AG04449 (cell line): ENCODE measurements at regions not wholly inside any gene's neighbourhood (a gene's known extent, or its start where the extent isn't known, plus 50 kb on each side); places are given as distances from the start of the nearest gene placed in this dataset.

Source experiments
- CTCF ChIA-PET: fragments of 350-600 bp; formaldehyde crosslinking; extraction: SDS; loops from one replicate; lab custom pipeline; 2021; ENCODE audit warnings: antibody characterized with exemption; lab: Yijun Ruan, JAX
- POLR2A ChIA-PET: fragments of 400-600, 350-600 bp; formaldehyde crosslinking; extraction: SDS; loops from one replicate; lab custom pipeline; 2020; ENCODE audit warnings: antibody characterized with exemption, inconsistent platforms; lab: Yijun Ruan, JAX
- DNase-seq: peaks from one replicate; pipeline ENCODE4 v3.0.0-alpha.2; 2010; ENCODE audit warnings: low read depth, low spot score
- H3K4me3 ChIP-seq: 2 replicates; pipeline ENCODE4 v1.5.1; 2011; ENCODE audit warnings: low read depth, mild to moderate bottlenecking, control low read depth, low read length
- TF ChIP-seq, protein P1 (sequence below): IDR thresholded peaks from one replicate; pipeline ENCODE4 v1.5.1; 2011; ENCODE audit warnings: mild to moderate bottlenecking, moderate library complexity, low read length, control low read depth, inconsistent platforms; ENCODE audit not compliant: insufficient read depth; ENCODE audit errors: missing control alignments

DNA sequence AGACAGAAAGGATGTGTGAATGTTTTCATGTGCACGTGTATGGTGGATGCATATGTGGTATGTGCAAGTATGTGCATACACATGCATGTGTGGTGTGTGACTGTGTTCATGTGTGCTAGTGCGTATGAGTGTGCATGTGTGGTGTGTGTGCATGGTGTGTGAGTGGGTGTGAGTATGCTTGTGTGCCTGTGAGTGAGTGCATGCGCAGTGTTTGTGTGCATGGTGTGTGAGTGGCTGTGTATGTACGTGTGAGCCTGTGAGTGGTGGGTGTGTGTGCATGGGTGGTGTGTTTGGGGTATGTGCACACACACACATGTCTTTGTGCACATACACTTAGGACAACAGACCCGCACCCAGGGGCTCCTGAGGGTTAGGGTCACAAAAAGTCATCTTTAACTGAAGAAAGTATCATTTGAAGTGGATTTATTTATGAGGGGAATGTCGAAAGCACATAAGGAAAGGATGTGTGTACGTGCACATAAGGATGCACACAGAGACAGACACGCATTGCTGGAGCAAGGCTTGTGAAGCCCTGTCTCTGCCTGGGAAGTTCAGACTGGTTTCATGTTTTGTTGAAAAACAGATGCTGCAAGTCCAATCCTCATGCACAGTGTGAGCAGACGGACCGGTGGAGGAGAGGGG, 237.0 kb downstream of the SYK start:
- ChIA-PET POLR2A (no interaction called here), CTCF (interaction anchor here (1.0 kb wide), 1 partner anchor 644 kb away, joined by 3 read pairs; no protein-coding TSS in a partner anchor)
- DNase-seq: no peak
- TF ChIP-seq, protein P1, sequence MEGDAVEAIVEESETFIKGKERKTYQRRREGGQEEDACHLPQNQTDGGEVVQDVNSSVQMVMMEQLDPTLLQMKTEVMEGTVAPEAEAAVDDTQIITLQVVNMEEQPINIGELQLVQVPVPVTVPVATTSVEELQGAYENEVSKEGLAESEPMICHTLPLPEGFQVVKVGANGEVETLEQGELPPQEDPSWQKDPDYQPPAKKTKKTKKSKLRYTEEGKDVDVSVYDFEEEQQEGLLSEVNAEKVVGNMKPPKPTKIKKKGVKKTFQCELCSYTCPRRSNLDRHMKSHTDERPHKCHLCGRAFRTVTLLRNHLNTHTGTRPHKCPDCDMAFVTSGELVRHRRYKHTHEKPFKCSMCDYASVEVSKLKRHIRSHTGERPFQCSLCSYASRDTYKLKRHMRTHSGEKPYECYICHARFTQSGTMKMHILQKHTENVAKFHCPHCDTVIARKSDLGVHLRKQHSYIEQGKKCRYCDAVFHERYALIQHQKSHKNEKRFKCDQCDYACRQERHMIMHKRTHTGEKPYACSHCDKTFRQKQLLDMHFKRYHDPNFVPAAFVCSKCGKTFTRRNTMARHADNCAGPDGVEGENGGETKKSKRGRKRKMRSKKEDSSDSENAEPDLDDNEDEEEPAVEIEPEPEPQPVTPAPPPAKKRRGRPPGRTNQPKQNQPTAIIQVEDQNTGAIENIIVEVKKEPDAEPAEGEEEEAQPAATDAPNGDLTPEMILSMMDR: no peak
- no peak overlapping the region for H3K4me3 ChIP-seq

DNA sequence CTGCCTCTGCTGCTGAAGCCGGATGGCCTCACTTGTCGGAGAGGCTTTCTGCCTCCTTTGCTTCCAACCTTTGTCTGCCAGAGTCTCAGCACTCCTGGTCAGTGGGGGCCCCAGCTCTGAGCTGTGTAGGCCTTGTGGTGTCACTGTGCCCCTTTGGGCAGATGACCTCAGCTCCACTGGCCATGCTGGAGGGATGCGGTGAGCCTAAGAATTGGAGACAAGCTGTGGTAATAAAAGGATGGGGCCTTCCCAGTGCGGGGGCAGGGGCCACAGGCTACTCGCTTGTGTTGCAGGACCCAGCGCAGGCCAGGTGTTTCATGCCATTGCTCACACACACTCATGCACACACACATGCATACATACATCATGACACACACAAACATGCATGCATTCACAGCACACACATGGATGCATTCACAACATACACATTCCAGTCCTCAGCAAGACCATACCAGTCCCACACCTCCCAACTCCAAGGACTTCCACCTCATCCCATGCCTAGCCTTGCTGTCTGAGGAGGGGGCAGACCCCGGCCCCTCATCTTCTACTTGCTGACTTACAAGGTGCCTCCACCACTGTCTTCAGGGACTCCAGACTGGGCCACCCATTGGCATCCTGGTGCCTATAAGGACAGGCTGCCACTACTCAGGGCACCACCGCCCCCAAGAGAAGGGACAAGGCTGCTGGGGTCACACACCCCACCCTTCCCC, 237.7 kb downstream of the SYK start:
- no peak overlapping the region for H3K4me3 ChIP-seq
- TF ChIP-seq, protein P1: no peak
- POLR2A ChIA-PET: no interaction called here
- DNase-seq: no peak
- CTCF ChIA-PET: no interaction called here

DNA sequence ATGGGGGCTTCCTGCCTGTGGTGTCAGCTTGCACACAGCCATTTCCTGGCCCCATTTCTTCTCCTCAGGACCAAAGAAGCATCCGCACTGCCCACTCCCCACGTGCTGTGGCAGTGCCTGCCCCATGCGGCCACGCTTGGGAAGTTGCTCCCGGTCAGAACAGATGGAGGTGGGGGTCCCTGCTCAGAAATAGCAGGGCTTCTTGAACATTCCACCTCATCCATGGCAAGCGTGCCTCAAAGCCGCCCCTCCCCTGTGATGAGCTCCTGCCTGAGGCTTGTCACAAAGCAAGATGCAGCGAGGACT, 238.2 kb downstream of the SYK start:
- ChIA-PET CTCF (no interaction called here), POLR2A (no interaction called here)
- DNase-seq: no peak
- TF ChIP-seq, protein P1: no peak
- no peak overlapping the region for H3K4me3 ChIP-seq

DNA sequence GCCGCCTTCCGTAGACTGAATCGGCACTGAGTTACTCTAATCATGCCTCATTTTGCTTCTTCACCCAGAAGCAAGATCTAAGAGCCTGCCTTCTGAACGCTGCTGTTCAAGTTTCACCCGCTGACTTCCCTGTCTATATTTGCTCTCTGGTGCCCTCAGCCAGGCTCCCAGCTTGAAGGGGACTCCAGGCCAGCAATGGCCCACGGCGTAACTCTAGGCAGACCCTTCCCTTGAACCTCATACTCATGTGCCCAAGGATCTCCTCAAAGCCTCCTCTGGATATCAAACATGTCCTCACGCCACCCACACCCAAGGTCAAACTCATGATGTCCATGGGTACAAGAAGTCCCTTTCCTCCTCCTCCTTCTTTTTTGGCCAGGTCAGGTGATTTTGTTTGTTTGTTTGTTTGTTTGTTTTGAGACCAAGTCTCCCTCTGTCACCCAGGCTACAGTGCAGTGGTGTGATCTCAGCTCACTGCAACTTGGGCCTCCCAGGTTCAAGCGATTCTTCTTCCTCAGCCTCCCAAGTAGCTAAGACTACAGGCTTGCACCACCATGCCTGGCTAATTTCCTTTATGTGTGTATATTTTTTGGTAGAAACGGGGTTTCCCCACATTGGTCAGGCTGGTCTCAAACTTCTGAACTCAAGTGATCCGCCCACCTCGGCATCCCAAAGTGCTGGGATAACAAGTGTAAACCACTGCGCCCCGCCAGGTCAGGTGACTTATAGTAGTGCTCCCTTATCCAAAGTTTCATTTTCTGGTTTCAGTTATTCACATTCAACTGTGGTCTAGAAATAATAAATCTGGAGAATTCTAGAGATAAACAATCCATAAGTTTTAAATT, 239.0 kb downstream of the SYK start:
- no peak for DNase-seq
- CTCF ChIA-PET: no interaction called here
- TF ChIP-seq, protein P1: no peak
- POLR2A ChIA-PET: no interaction called here
- H3K4me3 ChIP-seq: no peak overlapping the region

DNA sequence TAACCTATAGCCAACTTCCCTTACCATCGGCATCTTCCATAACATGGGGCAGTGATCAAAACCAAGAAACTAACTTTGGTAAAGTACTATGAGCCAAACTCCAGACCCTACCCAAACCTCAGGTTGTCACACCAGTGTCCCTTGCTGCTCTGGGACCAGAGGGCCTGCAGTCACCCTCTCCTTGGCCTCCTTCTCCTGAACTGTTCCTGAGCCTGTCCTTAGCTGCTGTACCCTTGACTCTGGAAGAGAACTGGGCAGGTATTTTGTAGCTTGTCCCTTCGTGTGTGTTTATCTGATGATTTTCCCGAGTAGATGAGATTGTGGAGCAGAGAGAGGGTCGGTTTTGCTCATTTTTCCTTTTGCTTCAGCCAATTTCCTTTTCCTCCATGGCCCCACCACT, 240.4 kb downstream of the SYK start:
- no peak for DNase-seq
- TF ChIP-seq, protein P1: no peak
- POLR2A ChIA-PET: no interaction called here
- no peak overlapping the region for H3K4me3 ChIP-seq
- CTCF ChIA-PET: interaction anchor here (1.5 kb wide), 1 partner anchor 127 kb away, joined by 7 read pairs; no protein-coding TSS in a partner anchor

DNA sequence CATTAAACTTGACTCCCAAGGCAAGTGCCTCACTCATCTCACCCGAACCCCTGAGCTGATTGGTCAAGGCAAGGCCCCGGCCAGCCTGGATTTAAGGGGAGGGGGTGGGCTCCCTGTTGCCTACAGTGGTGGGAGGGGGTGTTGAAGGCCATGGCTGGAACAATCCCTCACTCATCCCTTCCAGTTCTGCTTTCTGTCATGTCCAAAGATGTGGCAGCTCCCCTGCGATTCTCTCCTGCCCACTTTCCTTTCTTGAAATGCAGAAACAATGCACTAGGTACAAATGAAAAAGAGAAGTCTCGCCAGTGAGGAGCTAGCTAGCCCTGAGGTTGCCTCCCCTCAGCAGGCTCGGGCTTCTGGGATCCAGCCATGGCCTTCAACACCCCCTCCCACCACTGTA, 240.9 kb downstream of the SYK start:
- H3K4me3 ChIP-seq: no peak overlapping the region
- POLR2A ChIA-PET: no interaction called here
- TF ChIP-seq, protein P1: no peak
- CTCF ChIA-PET: interaction anchor here (1.5 kb wide), 1 partner anchor 127 kb away, joined by 7 read pairs; no protein-coding TSS in a partner anchor
- no peak for DNase-seq
